Osteoblast (primary cell): ENCODE measurements at regions not wholly inside any gene's neighbourhood (a gene's known extent, or its start where the extent isn't known, plus 50 kb on each side); places are given as distances from the start of the nearest gene placed in this dataset.

Experiments
- DNase-seq: peaks from one replicate; pipeline ENCODE4 v3.0.0; 2011; ENCODE audit warnings: low spot score, mixed read lengths; ENCODE audit not compliant: insufficient read length; ENCODE audit errors: missing footprints
- H2AFZ ChIP-seq: 2 replicates; pipeline ENCODE4 v1.6.0; 2011; ENCODE audit warnings: mild to moderate bottlenecking, low read length
- H3K27ac ChIP-seq: 2 replicates; pipeline ENCODE4 v1.5.1; 2011; ENCODE audit warnings: mild to moderate bottlenecking, low read depth, low read length, moderate library complexity
- H3K27me3 ChIP-seq: 2 replicates; pipeline ENCODE4 v1.6.0; 2012; ENCODE audit warnings: mild to moderate bottlenecking, control low read depth, inconsistent platforms, low read length, moderate library complexity; ENCODE audit not compliant: insufficient read depth
- H3K36me3 ChIP-seq: 2 replicates; pipeline ENCODE4 v1.5.1; 2011; ENCODE audit warnings: mild to moderate bottlenecking, low read length, control low read depth, moderate library complexity; ENCODE audit not compliant: insufficient read depth
- H3K4me1 ChIP-seq: 2 replicates; pipeline ENCODE4 v1.5.1; 2011; ENCODE audit warnings: mild to moderate bottlenecking, low read length, control low read depth, moderate library complexity; ENCODE audit not compliant: insufficient read depth
- H3K4me2 ChIP-seq: 2 replicates; pipeline ENCODE4 v1.6.0; 2011; ENCODE audit warnings: mild to moderate bottlenecking, low read length; ENCODE audit not compliant: insufficient read depth
- H3K4me3 ChIP-seq: fragments of 200-600 bp; sonication (generic); 3 replicates; pipeline ENCODE4 v1.5.1; 2012; ENCODE audit warnings: mild to moderate bottlenecking, low read length, inconsistent platforms; ENCODE audit not compliant: insufficient read depth
- H3K79me2 ChIP-seq: 2 replicates; pipeline ENCODE4 v1.6.0; 2012; ENCODE audit warnings: mild to moderate bottlenecking, low read length, control low read depth, inconsistent platforms; ENCODE audit not compliant: insufficient read depth
- H3K9me3 ChIP-seq: 2 replicates; pipeline ENCODE4 v1.5.1; 2011; ENCODE audit warnings: low read depth, low read length, control low read depth
- H4K20me1 ChIP-seq: 2 replicates; pipeline ENCODE4 v1.6.0; 2012; ENCODE audit warnings: mild to moderate bottlenecking, low read length, control low read depth; ENCODE audit not compliant: insufficient read depth
- TF ChIP-seq, protein P1 (sequence below): IDR thresholded peaks from 2 replicates; pipeline ENCODE4 v1.5.1; 2011; ENCODE audit warnings: mild to moderate bottlenecking, low read depth, low read length, moderate library complexity; ENCODE audit errors: extremely low read depth

- TF ChIP-seq, protein P1, sequence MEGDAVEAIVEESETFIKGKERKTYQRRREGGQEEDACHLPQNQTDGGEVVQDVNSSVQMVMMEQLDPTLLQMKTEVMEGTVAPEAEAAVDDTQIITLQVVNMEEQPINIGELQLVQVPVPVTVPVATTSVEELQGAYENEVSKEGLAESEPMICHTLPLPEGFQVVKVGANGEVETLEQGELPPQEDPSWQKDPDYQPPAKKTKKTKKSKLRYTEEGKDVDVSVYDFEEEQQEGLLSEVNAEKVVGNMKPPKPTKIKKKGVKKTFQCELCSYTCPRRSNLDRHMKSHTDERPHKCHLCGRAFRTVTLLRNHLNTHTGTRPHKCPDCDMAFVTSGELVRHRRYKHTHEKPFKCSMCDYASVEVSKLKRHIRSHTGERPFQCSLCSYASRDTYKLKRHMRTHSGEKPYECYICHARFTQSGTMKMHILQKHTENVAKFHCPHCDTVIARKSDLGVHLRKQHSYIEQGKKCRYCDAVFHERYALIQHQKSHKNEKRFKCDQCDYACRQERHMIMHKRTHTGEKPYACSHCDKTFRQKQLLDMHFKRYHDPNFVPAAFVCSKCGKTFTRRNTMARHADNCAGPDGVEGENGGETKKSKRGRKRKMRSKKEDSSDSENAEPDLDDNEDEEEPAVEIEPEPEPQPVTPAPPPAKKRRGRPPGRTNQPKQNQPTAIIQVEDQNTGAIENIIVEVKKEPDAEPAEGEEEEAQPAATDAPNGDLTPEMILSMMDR = no peak
- Histone ChIP-seq H3K4me3 (no peak overlapping the region), H3K27me3 (no peaks in the 10 kb centered on the region), H2AFZ (no peak overlapping the region), H3K4me1 (no peaks in the 10 kb centered on the region), H3K79me2 (no peaks in the 10 kb centered on the region), H3K27ac (no peak overlapping the region), H3K9me3 (no peaks in the 10 kb centered on the region), H4K20me1 (no peaks in the 10 kb centered on the region), H3K36me3 (no peaks in the 10 kb centered on the region), H3K4me2 (no peak overlapping the region)
- no peak for DNase-seq
Observed at GRCh38 chr9:75369989-75370388, 281.7 kb downstream of the OSTF1 start.

DNA sequence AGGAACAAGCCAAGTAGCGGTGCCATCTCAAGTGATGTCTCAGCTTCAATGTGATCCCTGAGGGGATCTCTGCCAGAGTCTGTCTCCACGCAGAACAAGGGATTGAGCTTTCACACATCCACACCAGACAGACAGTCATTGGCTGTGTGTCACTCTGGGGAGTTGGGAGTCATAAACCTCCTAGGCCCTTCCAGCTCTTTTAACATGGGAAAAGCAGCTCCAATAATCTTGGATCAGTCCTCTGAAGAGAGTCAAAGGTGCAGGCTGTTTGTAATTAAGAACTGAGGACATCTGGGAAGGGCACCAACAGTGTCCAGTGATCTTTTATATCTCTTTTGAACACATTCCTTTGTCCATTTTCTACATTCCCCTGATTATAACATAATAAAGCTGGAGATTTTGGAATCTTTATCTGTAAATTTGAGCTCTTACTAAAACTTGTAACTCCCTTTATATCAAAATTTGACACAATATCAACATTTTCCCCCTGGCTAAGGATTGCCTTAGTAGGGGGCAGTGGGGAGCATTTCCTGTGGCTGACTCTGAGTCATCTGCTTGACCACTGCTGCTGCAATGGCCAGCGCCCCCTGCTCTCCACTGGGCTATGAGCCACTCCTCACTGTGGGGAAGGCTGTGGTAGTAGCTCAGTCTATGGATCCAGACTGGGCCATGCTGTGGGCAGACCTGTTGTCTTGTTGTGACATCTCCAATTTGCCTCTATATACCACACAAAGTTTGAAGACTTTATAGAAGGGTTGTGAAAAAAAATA, 284.4 kb downstream of the OSTF1 start:
- H3K4me1 ChIP-seq = no peaks in the 10 kb centered on the region
- no peaks in the 10 kb centered on the region for H3K9me3 ChIP-seq
- no peaks in the 10 kb centered on the region for H4K20me1 ChIP-seq
- H2AFZ ChIP-seq = no peak overlapping the region
- no peak overlapping the region for H3K4me2 ChIP-seq
- H3K27ac ChIP-seq = no peak overlapping the region
- H3K4me3 ChIP-seq = no peak overlapping the region
- TF ChIP-seq, protein P1 = no peak
- no peaks in the 10 kb centered on the region for H3K79me2 ChIP-seq
- no peaks in the 10 kb centered on the region for H3K36me3 ChIP-seq
- H3K27me3 ChIP-seq = no peaks in the 10 kb centered on the region
- DNase-seq = no peak

DNA sequence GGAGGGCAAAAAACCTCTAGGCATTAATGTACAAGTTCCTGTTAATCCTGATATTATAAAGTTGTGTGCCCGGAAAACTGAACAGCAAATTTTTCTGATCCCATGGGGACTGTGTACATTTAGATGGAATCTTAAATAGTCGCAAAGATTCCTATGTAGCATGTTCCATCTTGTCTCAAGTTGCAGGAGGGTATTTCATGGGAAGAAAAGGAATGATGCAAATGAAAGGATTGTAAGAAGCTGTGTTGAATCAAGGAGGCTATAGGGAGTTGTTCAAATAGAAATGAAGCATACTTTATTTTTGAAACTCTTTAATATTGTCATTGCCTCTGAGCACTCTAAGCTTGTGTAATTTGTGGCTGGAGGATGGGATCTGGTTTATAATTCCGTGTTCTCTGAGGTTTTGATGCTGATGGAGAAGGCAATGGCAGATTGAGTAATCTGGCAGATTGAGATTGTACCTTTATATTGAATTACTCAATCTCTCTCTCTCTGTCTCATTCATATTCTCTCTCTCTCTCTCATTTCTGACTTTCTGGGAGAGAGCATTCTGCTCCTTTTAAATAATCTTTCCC, 288.5 kb downstream of the OSTF1 start:
- Histone ChIP-seq H2AFZ (no peak overlapping the region), H3K36me3 (no peaks in the 10 kb centered on the region), H3K27me3 (no peaks in the 10 kb centered on the region), H3K27ac (no peak overlapping the region), H3K79me2 (no peaks in the 10 kb centered on the region), H4K20me1 (no peaks in the 10 kb centered on the region), H3K4me2 (no peak overlapping the region), H3K9me3 (no peaks in the 10 kb centered on the region), H3K4me1 (no peaks in the 10 kb centered on the region), H3K4me3 (no peak overlapping the region)
- TF ChIP-seq, protein P1 = no peak
- no peak for DNase-seq

GRCh38 chr9:75378036-75378435, 289.7 kb downstream of the OSTF1 start:
- DNase-seq = no peak
- Histone ChIP-seq H3K27me3 (no peaks in the 10 kb centered on the region), H4K20me1 (no peaks in the 10 kb centered on the region), H3K4me3 (no peak overlapping the region), H3K4me2 (no peak overlapping the region), H3K36me3 (no peaks in the 10 kb centered on the region), H3K4me1 (no peaks in the 10 kb centered on the region), H2AFZ (no peak overlapping the region), H3K79me2 (no peaks in the 10 kb centered on the region), H3K9me3 (no peaks in the 10 kb centered on the region), H3K27ac (no peak overlapping the region)
- TF ChIP-seq, protein P1 = no peak
